Fibroblast of lung (primary cell): ENCODE measurements at regions not wholly inside any gene's neighbourhood (a gene's known extent, or its start where the extent isn't known, plus 50 kb on each side); places are given as distances from the start of the nearest gene placed in this dataset.
A peak's percentile ranks its signal among the peaks of the same experiment; 100 is the strongest.

ENCODE experiments used
- DNase-seq, 2 donors: peaks; one replicate each; pipeline versions ENCODE4 v3.0.0 to v3.0.0-alpha.2; 2010; ENCODE audit warnings: low read depth in 2 of 2
- H2AFZ ChIP-seq: 2 replicates; pipeline ENCODE4 v1.5.1; 2012; ENCODE audit warnings: low read length, control low read depth, inconsistent platforms
- H3K27ac ChIP-seq: 2 replicates; pipeline ENCODE4 v1.5.1; 2011; ENCODE audit warnings: low read length, control low read depth; ENCODE audit not compliant: insufficient read depth
- H3K27me3 ChIP-seq: 2 replicates; pipeline ENCODE4 v1.5.1; 2011; ENCODE audit warnings: mild to moderate bottlenecking, low read length; ENCODE audit not compliant: control insufficient read depth, insufficient read depth
- H3K36me3 ChIP-seq: 2 replicates; pipeline ENCODE4 v1.5.1; 2011; ENCODE audit warnings: low read length; ENCODE audit not compliant: control insufficient read depth, insufficient read depth
- H3K4me1 ChIP-seq: 2 replicates; pipeline ENCODE4 v1.5.1; 2011; ENCODE audit warnings: low read length; ENCODE audit not compliant: control insufficient read depth, insufficient read depth; ENCODE audit errors: extremely low read depth
- H3K4me2 ChIP-seq: 2 replicates; pipeline ENCODE4 v1.5.1; 2011; ENCODE audit warnings: low read length, control low read depth; ENCODE audit not compliant: insufficient read depth; ENCODE audit errors: extremely low read depth
- H3K4me3 ChIP-seq, 4 experiments: fragments of 200-600 bp in 1 of 4; sonication (generic) in 1 of 4; replicated peaks in 1 of 4; 2 replicates each; pipeline ENCODE4 v1.5.1; 2011 to 2016; ENCODE audit warnings: low read length in 4 of 4, low read depth in 3 of 4, mild to moderate bottlenecking in 3 of 4, control low read depth in 2 of 4, inconsistent platforms in 1 of 4, mixed read lengths in 1 of 4; ENCODE audit not compliant: insufficient read depth in 1 of 4; ENCODE audit errors: control extremely low read depth in 1 of 4
- H3K79me2 ChIP-seq: 2 replicates; pipeline ENCODE4 v1.5.1; 2012; ENCODE audit warnings: mild to moderate bottlenecking, low read length, inconsistent platforms; ENCODE audit not compliant: control insufficient read depth, insufficient read depth
- H3K9ac ChIP-seq: 2 replicates; pipeline ENCODE4 v1.5.1; 2011; ENCODE audit warnings: mild to moderate bottlenecking, low read length, control low read depth; ENCODE audit not compliant: insufficient read depth
- H3K9me3 ChIP-seq: 2 replicates; pipeline ENCODE4 v1.5.1; 2012; ENCODE audit warnings: low read depth, low read length; ENCODE audit not compliant: control insufficient read depth, insufficient read depth
- H4K20me1 ChIP-seq: 2 replicates; pipeline ENCODE4 v1.5.1; 2011; ENCODE audit warnings: low read length; ENCODE audit not compliant: control insufficient read depth, insufficient read depth; ENCODE audit errors: extremely low read depth
- CTCF ChIP-seq, 2 donors: IDR thresholded peaks in 1 of 2; conservative IDR thresholded peaks in 1 of 2; 1 replicate in 1 of 2; 2 replicates in 1 of 2; pipeline ENCODE4 v1.5.1; 2011 to 2012; ENCODE audit warnings: low read length in 2 of 2, control low read depth in 1 of 2, inconsistent platforms in 1 of 2, low read depth in 1 of 2, mild to moderate bottlenecking in 1 of 2
- EZH2 ChIP-seq: IDR thresholded peaks from 2 replicates; pipeline ENCODE4 v1.5.1; 2012; ENCODE audit warnings: low read length, control low read depth, mild to moderate bottlenecking; ENCODE audit errors: missing control alignments

- no peaks in the 10 kb centered on the region for H3K27me3 ChIP-seq
- peak overlapping the region; percentile 42 for H3K27ac ChIP-seq
- H2AFZ ChIP-seq = no peak overlapping the region
- no peak overlapping the region for H3K9ac ChIP-seq
- peaks cover 15% of the 10 kb centered on the region for H3K4me1 ChIP-seq
- no peaks in the 10 kb centered on the region for H3K36me3 ChIP-seq
- peak overlapping the region; percentile 59 for H3K4me2 ChIP-seq
- H3K4me3 ChIP-seq = no peak overlapping the region
- DNase-seq = peak; percentile 76 to 90
- H3K9me3 ChIP-seq = no peaks in the 10 kb centered on the region
- H3K79me2 ChIP-seq = no peaks in the 10 kb centered on the region
- TF ChIP-seq CTCF (conservative IDR thresholded peaks at IDR 0.05 in 1 of 2, IDR thresholded peaks at IDR 0.05 in 1 of 2; ENCODE audit: low read depth in 1 of 2, low read length in 2 of 2) = no peak
- TF ChIP-seq EZH2 = no peak
- no peaks in the 10 kb centered on the region for H4K20me1 ChIP-seq
Measured at GRCh38 chr14:89504602-89505313, 87.7 kb upstream of the FOXN3 start.

GRCh38 chr14:89504091-89504490 lies 87.1 kb upstream of the FOXN3 start:
- TF ChIP-seq CTCF (conservative IDR thresholded peaks at IDR 0.05 in 1 of 2, IDR thresholded peaks at IDR 0.05 in 1 of 2; ENCODE audit: low read depth in 1 of 2, low read length in 2 of 2) = no peak
- TF ChIP-seq EZH2 = no peak
- Histone ChIP-seq H3K4me3 (no peak overlapping the region), H3K4me2 (peak overlapping the region; percentile 59), H3K9ac (no peak overlapping the region), H3K79me2 (no peaks in the 10 kb centered on the region), H4K20me1 (no peaks in the 10 kb centered on the region), H3K4me1 (peaks cover 15% of the 10 kb centered on the region), H3K36me3 (no peaks in the 10 kb centered on the region), H3K9me3 (no peaks in the 10 kb centered on the region), H2AFZ (no peak overlapping the region), H3K27me3 (no peaks in the 10 kb centered on the region), H3K27ac (peak overlapping the region; percentile 42)
- peak in 1 of 2 donors; percentile 37 for DNase-seq

- no peak overlapping the region for H3K4me2 ChIP-seq
- no peak for TF ChIP-seq CTCF (conservative IDR thresholded peaks at IDR 0.05 in 1 of 2, IDR thresholded peaks at IDR 0.05 in 1 of 2; ENCODE audit: low read depth in 1 of 2, low read length in 2 of 2)
- no peak for TF ChIP-seq EZH2
- H4K20me1 ChIP-seq = no peaks in the 10 kb centered on the region
- H3K27ac ChIP-seq = no peak overlapping the region
- no peak for DNase-seq
- no peak overlapping the region for H3K9ac ChIP-seq
- no peaks in the 10 kb centered on the region for H3K27me3 ChIP-seq
- no peak overlapping the region for H3K4me3 ChIP-seq
- H3K36me3 ChIP-seq = no peaks in the 10 kb centered on the region
- no peaks in the 10 kb centered on the region for H3K9me3 ChIP-seq
- H3K79me2 ChIP-seq = no peaks in the 10 kb centered on the region
- H2AFZ ChIP-seq = no peak overlapping the region
- H3K4me1 ChIP-seq = peaks cover 15% of the 10 kb centered on the region
Measured at GRCh38 chr14:89503431-89503996, 86.5 kb upstream of the FOXN3 start.
